PFSK-1 (cell line): ENCODE measurements at regions not wholly inside any gene's neighbourhood (a gene's known extent, or its start where the extent isn't known, plus 50 kb on each side); places are given as distances from the start of the nearest gene placed in this dataset.

Experiments
- SIN3A ChIP-seq: IDR thresholded peaks from 2 replicates; pipeline ENCODE4 v1.6.1; 2012; ENCODE audit warnings: mild to moderate bottlenecking, low read length, moderate library complexity, borderline replicate concordance; ENCODE audit not compliant: insufficient read depth
- TF ChIP-seq, protein P1 (sequence below), 2 experiments: IDR thresholded peaks; 2 replicates each; pipeline versions ENCODE4 v1.6.1 to v1.8.0; 2011 to 2012; ENCODE audit warnings: low read depth in 2 of 2, low read length in 2 of 2, control low read depth in 1 of 2, inconsistent platforms in 1 of 2, mild to moderate bottlenecking in 1 of 2, moderate library complexity in 1 of 2; ENCODE audit not compliant: insufficient read depth in 1 of 2

DNA sequence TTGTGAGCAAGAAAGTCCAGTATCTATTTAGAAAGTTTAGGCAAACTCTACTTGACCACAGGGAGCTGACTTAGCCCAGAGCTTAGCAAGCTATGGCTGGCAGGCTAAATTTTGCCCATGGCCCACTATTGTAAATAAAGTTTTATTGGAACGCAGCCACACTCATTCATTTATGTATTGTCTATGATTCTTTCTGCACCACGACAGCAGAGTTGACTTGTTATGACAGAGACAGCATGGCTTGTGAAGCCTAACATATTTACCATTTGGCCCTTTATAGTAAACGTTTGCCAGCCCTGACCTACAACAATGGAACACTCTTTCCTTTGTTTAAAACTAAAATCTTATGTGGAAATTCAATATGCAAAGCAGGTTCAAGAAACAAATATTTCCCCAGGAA lies 100.0 kb upstream of the ZFHX3 start:
- TF ChIP-seq, protein P1, sequence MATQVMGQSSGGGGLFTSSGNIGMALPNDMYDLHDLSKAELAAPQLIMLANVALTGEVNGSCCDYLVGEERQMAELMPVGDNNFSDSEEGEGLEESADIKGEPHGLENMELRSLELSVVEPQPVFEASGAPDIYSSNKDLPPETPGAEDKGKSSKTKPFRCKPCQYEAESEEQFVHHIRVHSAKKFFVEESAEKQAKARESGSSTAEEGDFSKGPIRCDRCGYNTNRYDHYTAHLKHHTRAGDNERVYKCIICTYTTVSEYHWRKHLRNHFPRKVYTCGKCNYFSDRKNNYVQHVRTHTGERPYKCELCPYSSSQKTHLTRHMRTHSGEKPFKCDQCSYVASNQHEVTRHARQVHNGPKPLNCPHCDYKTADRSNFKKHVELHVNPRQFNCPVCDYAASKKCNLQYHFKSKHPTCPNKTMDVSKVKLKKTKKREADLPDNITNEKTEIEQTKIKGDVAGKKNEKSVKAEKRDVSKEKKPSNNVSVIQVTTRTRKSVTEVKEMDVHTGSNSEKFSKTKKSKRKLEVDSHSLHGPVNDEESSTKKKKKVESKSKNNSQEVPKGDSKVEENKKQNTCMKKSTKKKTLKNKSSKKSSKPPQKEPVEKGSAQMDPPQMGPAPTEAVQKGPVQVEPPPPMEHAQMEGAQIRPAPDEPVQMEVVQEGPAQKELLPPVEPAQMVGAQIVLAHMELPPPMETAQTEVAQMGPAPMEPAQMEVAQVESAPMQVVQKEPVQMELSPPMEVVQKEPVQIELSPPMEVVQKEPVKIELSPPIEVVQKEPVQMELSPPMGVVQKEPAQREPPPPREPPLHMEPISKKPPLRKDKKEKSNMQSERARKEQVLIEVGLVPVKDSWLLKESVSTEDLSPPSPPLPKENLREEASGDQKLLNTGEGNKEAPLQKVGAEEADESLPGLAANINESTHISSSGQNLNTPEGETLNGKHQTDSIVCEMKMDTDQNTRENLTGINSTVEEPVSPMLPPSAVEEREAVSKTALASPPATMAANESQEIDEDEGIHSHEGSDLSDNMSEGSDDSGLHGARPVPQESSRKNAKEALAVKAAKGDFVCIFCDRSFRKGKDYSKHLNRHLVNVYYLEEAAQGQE (IDR thresholded peaks at IDR 0.05; ENCODE audit: insufficient read depth in 1 of 2, low read depth in 2 of 2, low read length in 2 of 2), result no peak
- TF ChIP-seq SIN3A, result no peak
